Kidney tubule cell (primary cell): ENCODE measurements at regions not wholly inside any gene's neighbourhood (a gene's known extent, or its start where the extent isn't known, plus 50 kb on each side); places are given as distances from the start of the nearest gene placed in this dataset.
"Not testable (repeated sequence)": the region's sequence is repeated elsewhere in the genome, so short reads cannot be mapped to it uniquely, and the experiment has no call there.

ENCODE experiments used
- DNase-seq: peaks from one replicate; pipeline ENCODE4 v3.0.0-alpha.2; 2018; ENCODE audit warnings: low spot score

DNA sequence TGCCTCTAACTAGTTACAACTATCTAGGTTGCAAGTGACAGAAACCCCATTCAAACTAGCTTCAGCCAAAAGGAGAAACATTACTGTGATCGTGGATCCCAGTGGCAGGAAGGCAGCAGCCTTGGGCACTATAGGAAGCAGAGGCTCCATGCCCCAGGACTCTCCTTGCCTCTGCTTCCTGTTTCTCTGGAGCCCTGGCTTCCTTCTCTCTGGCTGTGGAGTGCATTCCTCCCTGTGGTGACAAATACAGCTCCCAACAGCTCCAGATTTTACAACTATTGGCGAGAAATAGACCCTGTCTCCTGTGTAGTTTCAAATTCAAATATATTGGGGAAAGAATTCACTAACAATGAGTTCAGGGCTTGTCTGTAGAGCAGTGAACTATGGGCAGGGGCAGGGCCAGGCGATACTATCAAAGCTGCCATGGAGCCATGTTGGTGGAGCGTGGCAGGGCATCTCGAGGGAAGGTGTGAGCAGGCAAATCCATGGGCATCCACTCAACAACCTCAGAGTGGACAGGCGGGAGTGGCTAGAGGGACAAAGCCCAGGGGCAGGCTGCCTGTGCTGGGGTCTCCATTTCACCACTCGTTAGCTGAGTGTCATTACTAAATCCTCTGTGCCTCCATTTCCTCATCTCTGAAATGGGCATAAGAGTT is 189.5 kb downstream of the ERCC6L2 start:
- DNase-seq = peak; percentile 9

GRCh38 chr9:96062854-96063253 is 187.4 kb downstream of the ERCC6L2 start:
- peak; percentile 43 for DNase-seq

DNA sequence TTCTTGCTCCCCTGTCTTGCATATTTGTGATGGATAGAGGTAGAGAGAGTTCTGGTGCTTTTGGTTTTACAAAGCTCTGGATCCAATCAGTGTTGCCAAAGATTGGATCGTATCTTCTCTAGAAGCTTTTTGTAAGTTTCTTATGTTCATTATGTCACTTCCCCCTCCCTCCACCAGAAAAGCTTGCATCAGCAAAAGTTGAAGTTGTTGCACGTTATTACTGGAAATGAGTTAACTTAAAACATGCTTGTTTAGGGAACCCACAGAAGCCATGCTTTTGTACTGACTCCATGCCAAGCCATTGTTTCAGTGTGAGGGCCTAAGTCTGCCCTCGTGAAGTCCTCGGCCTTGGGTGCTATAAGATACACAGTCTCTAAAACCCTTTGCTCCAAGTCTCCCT is 186.5 kb downstream of the ERCC6L2 start:
- no peak for DNase-seq

DNA sequence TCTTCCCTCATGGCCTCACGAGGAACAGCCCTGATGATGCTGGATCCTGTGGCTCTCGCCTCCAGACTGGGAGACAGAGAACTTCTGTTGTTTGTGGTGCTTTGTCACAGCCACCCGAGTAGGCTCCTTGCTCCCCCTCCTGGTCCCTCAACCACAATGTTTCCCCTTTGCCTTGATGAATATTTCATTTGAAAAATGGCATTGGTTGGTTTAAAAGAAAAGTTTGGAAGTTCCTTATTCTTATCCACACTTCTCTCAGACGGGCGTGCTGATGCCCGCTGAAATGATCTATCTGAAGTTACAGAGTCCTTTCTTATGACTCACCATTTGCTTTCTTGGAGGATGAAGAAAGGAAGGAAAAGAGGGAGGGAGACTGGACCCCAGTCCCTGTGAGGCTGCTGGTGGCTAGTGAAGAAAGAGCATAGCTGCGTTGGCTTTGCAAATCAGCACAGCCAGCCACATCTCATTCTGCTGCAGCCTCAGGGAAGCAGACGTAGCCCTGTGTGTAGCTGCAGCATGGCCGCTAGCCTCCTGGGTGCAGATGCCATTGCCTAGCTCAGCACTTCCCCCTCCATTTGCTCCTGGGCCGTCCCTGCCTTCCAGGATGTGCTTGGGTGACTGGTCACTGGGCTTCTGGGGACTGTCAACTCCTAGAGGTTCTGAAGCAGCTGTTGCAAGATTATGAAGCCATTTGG is 185.9 kb downstream of the ERCC6L2 start:
- DNase-seq = peak; percentile 36

GRCh38 chr9:96058218-96058617 is 182.7 kb downstream of the ERCC6L2 start:
- no peak for DNase-seq

DNA sequence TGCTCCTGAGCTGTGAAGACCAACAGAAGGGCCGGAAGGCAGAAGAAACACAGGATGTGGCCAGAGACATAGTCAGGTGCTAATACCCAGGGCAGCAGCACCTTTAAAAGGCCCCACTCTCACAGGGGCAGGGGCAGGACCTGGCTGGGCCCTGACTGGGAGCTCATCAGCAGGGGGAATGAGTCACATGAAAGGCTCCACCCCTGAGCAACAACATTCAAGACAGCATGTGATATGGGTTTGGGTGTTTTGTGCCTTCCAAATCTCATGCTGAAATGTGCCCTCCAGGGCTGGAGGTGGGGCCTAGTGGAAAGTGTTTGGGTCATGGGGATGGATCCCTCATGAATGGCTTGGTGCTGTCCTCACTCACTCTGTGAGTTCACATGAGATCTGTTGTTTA is 181.7 kb downstream of the ERCC6L2 start:
- peak; percentile 24 for DNase-seq

DNA sequence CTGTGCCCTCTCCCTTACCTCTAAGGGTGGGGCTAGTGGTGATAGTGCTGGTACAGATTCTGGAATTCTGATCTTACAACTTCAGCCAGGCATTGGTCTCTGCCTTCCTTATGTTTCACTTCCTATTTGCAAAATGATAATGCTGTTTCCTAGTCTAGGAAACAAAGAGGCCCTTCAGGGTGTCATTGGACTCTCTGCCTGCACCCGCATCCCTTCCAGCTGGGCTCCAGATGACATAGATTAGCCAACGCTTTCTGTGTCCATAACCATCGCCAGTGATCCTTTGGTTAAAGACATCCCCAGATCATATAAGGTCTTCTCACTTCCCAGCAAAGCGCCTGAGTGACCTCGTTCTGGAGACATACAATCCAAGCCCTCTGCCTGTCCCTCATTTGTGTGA is 180.7 kb downstream of the ERCC6L2 start:
- DNase-seq = no peak

DNA sequence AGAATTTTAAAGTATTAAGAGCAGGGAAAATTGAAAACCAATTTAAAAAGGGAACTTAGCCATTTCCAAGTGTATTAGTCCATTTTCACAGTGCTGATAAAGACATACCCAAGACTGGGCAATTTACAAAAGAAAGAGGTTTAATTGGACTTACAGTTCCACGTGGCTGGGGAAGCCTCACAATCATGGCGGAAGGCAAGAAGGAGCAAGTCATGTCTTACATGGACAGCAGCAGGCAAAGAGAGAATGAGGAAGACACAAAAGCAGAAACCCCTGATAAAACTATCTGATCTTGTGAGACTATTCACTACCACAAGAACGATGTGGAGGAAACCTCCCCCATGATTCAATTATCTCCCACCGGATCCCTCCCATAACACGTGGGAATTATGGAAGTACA is 178.8 kb downstream of the ERCC6L2 start:
- not testable (repeated sequence) for DNase-seq

GRCh38 chr9:96052686-96053085 is 177.2 kb downstream of the ERCC6L2 start:
- DNase-seq = peak; percentile 38

DNA sequence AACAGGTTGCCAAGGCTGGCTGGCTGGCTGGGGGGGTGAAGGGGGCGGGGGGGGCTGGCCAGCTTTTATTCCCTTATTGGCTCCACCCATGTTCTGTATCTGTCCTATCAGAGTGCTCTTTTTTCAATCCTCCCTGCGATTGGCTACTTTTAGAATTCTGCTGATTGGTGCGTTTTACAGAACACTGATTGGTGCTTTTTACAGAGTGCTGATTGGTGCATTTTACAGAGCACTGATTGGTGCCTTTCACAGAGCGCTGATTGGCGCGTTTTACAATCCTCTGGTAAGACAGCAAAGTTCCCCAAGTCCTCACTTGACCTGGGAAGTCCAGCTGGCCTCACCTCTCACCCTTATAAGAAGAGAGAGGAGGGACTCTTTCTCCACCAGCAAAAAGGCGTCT is 175.9 kb downstream of the ERCC6L2 start:
- no peak for DNase-seq

- DNase-seq = no peak
Observed at GRCh38 chr9:96050861-96051155, 175.3 kb downstream of the ERCC6L2 start.

GRCh38 chr9:96050048-96050860 is 174.8 kb downstream of the ERCC6L2 start:
- no peak for DNase-seq

DNA sequence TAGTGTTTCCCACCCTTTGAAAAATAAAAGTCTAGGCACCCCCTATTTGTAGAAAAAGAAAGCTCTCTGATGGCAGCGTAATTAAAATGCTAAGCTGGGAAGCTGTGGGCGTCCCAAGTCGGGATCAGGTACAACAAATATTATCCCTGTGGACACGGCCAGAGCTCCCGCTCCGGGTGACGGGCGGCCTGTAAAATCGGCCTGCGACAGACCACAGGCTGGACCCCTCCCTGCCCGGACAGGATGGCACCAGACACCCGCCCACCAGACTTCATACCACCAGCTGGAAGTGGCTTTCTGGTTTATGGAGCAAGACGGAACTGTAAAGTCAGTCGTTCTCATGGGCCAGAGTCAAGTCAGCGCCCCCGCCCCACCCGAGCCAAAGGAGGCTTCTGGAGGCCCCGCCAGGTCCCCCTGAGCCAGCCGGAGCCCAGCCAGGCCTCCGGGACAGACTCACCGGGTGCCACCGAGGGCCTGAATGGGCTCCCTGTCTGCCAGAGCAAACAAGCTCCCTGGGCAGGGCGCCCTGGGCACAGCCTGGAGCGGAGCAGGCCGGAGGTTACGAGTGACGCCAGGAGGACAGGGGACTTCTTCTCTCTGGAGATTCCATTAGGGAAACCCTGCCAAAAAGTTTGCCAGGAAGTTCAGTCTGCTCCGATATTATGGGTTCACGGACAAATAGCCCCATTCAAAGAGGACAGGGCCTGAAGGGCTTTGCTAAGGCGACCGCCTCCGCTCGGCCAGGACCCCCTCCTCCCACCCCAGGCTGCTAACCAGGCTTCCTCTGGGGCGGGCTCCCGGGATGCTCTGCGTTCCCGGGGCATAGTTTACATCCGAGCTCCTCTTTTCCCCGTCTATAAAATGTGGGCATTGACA is 173.7 kb downstream of the ERCC6L2 start:
- DNase-seq = peak; percentile 16

DNA sequence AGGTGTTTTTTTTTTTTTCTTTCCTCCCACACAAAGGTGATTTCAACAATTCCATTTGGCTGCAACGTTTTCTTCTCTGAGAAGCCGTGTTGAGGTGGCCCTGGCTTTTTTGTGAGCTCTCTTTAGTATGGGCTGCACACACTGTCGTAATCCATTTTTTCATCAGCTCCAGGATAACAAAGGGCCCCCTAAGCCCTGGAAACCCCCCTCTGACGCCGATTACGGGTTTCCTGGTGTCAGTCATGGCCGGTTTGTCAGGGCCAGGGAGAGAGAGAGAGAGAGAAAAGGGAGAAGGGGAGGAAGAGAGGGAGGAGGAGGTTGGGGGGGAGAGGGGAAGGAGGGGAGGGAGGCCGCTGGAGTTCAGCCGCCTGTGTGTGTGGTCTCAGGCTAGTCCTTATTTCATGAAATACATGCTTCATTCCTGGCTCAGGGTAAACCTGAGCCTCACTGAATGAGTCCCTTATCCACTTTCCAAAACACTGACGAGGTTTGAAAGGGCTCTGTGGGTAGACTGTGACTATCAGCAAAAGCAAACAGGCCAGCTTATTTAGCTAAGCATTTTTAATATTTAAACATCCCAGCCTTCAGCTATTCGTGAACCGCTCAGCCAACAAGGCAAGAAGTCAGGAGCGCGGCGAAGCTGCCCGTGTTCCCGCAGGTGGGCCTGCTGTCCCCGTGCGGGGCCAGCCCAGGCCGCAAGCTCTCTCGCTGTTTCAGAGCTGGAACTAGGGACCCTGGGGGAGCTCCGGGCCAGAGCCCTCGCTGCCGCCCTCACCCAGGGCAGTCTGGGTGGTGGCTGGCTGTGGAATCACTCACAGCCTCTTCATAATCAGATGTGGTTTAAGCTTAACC is 172.8 kb downstream of the ERCC6L2 start:
- peak; percentile 76 for DNase-seq

- DNase-seq = no peak
Observed at GRCh38 chr9:96047741-96048103, 172.2 kb downstream of the ERCC6L2 start.

- no peak for DNase-seq
Observed at GRCh38 chr9:96047116-96047639, 171.7 kb downstream of the ERCC6L2 start.

DNA sequence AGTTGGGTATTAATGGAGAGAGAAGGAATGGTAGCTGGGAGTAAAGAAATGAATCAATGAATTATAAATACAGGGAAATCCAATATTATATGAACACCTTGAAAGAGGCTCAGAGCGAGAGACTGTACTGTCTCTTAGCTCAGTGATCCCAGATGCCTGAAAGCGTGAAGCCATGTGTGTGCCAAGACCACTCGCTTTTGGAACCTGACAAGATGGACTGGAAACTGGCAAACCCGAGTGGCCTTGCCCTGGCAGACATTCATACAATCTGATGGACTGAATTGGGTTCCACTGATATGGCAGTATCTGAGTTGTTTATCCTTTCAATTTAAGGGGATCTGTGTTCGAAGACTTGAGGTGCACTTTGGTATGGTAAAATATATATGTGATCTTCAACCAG is 170.3 kb downstream of the ERCC6L2 start:
- DNase-seq = no peak

- no peak for DNase-seq
Observed at GRCh38 chr9:96044401-96044800, 168.9 kb downstream of the ERCC6L2 start.

DNA sequence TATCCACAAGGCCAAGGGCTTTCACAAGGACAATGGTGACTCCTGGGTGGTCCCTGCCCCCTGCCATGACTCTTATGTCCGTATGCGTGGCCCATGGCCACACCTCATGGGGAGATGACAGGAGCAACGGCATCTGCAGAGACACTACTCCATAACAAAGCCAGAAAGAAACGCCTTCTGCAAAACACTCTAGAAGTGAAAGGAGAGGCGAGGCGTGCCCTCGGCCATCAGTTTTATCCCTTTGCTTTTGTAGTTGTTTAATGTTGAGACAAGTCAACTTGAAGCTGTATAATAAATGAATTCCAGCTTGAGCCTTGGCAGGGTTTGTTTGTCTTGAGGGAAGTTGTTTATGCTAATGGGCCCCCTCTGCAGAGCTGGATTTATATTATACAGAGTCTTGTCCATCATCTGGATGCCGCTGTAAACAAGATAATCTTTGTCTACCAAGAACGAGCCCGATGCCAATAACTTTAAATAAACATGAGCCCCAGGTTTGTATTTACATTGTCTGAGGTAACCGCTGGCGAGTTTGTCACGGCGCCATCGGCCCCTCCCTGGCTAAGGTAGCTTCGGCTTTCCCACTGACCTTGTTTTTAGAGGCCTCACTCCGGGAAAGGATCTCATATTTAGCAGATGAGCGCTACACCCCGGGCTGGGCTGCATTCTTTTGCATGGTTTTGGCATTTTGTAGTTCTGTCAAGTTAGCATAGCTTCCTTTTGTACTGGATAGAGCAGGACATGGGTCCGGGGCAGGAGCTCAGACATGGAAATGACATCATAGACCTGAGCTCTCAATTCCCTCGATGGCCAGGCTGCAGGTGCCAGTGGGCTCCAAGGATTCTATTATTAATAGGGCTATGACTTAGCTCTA is 165.3 kb downstream of the ERCC6L2 start:
- no peak for DNase-seq

GRCh38 chr9:96038914-96039313 is 163.4 kb downstream of the ERCC6L2 start:
- no peak for DNase-seq
